SH-SY5Y (cell line): ENCODE measurements at regions not wholly inside any gene's neighbourhood (a gene's known extent, or its start where the extent isn't known, plus 50 kb on each side); places are given as distances from the start of the nearest gene placed in this dataset.

ENCODE experiments used
- GATA2 ChIP-seq: IDR thresholded peaks from 2 replicates; pipeline ENCODE4 v1.6.1; 2011; ENCODE audit warnings: mild to moderate bottlenecking, low read depth, low read length
- GATA3 ChIP-seq: IDR thresholded peaks from 2 replicates; pipeline ENCODE4 v1.6.1; 2011; ENCODE audit warnings: low read depth, mild to moderate bottlenecking, low read length, moderate library complexity

- TF ChIP-seq GATA2 (no peak), GATA3 (no peak)
These were observed 207.8 kb downstream of the ENC1 start for GRCh38 chr5:74432721-74433120.

GRCh38 chr5:74432216-74432615 is 208.3 kb downstream of the ENC1 start:
- TF ChIP-seq GATA3: no peak
- no peak for TF ChIP-seq GATA2

- TF ChIP-seq GATA3: no peak
- no peak for TF ChIP-seq GATA2
These were observed 209.2 kb downstream of the ENC1 start for GRCh38 chr5:74431290-74431669.

DNA sequence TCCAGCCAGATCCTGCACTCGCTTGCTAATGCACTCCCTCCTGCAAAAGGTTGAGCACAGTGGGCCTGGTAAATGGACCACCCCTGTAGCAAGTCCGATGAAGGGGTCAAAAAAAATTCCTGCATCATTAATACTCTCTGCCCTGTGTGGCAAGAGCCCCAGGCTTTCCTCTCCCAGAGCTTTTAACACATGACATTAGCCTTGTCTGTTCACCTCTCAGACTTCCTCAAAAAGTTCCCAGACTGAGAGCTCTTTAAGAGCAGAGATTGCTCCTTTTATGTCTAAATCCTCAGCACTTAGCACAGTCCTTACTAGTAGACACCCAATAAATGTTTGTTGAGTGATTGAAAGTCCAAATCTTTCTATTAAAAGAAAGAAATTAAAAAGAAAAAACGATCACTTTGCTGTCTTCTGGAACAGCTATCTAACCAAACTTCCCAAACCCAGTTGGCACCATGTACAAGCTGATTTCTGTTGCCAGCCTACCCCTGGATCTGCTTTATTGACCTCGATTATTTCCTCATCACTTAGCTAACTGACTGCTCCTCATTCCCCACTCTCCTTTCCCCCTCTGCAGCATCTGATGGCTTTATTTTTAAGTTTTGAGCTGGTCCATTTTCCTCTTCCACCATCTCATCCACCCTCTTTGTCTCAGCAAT is 209.8 kb downstream of the ENC1 start:
- TF ChIP-seq GATA2: no peak
- TF ChIP-seq GATA3: no peak

DNA sequence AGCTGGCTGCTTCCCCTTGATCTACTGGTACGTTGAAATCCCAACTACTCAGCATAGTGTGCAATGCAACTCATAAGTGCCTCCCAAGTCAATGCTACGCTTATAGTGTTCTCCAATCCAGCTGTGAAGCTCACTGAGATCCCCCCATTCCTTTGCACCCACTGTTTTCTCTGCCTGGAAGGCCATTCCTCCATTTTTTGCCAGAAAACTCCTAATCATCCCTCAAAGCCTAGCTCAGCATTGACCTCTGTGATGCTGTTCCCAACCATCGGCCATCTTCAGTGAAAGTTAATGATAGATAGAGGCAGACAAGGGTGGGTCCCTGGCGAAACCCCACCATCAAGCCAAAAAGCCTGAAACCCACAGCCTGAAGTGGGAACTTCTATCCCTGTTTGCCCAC is 211.0 kb downstream of the ENC1 start:
- TF ChIP-seq GATA3: no peak
- no peak for TF ChIP-seq GATA2

DNA sequence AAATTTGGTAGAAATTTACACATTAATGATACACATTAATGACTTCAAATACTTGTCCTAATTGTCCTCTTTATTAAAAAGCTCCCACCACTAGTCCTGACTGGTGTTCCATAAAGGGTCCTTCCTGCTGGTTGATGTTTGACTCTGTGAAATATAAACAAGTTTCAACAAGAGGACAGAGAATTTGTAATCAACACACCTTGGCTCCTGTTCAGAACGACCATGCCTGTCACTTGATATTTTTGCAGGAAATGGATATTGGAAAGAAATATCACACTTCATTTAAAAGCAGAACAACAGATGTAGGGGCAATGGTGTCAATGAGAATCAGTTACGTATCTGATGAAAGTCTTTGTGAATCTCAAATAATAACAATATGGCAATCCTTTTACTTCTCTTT is 211.7 kb downstream of the ENC1 start:
- TF ChIP-seq GATA2 (no peak), GATA3 (no peak)

- TF ChIP-seq GATA2: no peak
- TF ChIP-seq GATA3: no peak
These were observed 212.3 kb downstream of the ENC1 start for GRCh38 chr5:74428275-74428674.

- TF ChIP-seq GATA3 (no peak), GATA2 (no peak)
These were observed 214.0 kb downstream of the ENC1 start for GRCh38 chr5:74426506-74426905.

DNA sequence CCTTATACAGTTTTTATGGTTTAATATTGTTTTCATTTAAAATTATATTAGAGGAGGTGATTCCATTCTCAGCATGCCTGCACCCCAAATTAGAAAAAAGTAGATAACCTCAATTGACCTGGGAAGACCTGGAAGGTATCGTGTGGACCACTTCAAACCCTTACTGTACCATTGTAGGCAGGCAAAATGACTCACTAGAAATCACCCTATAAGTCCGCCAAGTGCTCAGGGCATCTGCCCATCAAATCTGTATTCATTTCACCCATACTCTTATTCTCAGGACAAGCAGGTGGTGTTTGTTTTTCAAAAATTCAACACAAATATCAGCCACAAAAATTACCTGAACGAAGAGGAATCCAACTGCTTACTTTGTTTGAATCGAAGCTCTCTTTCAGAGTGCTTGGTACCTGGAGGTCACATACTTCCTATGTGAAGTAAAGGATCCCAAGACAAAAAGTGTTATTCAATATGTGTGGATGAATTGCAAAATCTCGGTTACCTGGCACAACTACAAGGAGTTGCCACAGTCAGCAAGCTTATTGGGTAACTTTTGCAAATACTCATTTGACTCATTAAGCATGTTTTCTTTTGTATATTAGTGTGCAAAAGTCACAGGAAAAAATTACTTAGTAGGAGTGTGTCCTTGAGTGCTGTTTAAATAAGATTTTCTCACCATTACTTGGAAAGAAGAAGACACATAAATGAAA is 216.2 kb downstream of the ENC1 start:
- TF ChIP-seq GATA3 (no peak), GATA2 (no peak)

GRCh38 chr5:74423383-74423782 is 217.1 kb downstream of the ENC1 start:
- no peak for TF ChIP-seq GATA3
- TF ChIP-seq GATA2: no peak

- TF ChIP-seq GATA3 (no peak), GATA2 (no peak)
These were observed 217.9 kb downstream of the ENC1 start for GRCh38 chr5:74422671-74423070.

- no peak for TF ChIP-seq GATA2
- TF ChIP-seq GATA3: no peak
These were observed 218.5 kb downstream of the ENC1 start for GRCh38 chr5:74422030-74422429.

GRCh38 chr5:74421377-74421776 is 219.2 kb downstream of the ENC1 start:
- TF ChIP-seq GATA3: no peak
- TF ChIP-seq GATA2: no peak

GRCh38 chr5:74420947-74421346 is 219.6 kb downstream of the ENC1 start:
- TF ChIP-seq GATA3 (no peak), GATA2 (no peak)

DNA sequence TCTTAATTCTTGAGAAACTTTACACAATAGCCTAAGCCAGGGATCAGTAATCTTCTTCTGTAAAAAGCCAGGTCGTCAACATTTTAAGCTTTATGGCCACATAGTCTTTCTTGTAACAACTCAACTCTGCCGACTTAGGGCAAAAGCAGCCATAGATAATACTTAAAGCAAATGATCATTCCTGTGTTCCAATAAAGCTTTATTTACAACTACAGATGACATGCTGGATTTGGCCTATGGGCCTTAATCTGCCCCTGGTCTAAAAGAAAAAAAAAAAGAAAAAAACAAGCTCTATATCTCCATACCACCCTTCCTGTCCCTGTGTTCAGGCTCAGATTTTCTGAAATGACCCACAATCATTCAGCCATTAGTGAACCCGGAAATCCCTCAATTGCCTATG is 220.3 kb downstream of the ENC1 start:
- TF ChIP-seq GATA3 (no peak), GATA2 (no peak)

GRCh38 chr5:74419468-74419867 is 221.1 kb downstream of the ENC1 start:
- no peak for TF ChIP-seq GATA2
- no peak for TF ChIP-seq GATA3
